Panc1 (cell line): ENCODE measurements at regions not wholly inside any gene's neighbourhood (a gene's known extent, or its start where the extent isn't known, plus 50 kb on each side); places are given as distances from the start of the nearest gene placed in this dataset.

Experiments used
- ATAC-seq: fragments of 200-7000 bp; cut with Tn5 transposase; 2 replicates; pipeline ENCODE4 v1.9.1; 2020; ENCODE audit warnings: mild to moderate bottlenecking, moderate library complexity
- BruUV-seq: library from RNA; stranded (reverse); fragments of 400-500 nt; replicated peaks from 2 replicates; lab custom pipeline; 2021; lab: Mats Ljungman, UMichigan
- CTCF ChIA-PET: fragments of 300-600 bp; sonication (Branson Sonifier 250); formaldehyde crosslinking; loops from one replicate; lab custom pipeline; 2022; ENCODE audit warnings: antibody characterized with exemption; lab: Charles Lee
- POLR2A ChIA-PET: fragments of 300-600 bp; sonication (Branson Sonifier 250); formaldehyde crosslinking; loops from one replicate; lab custom pipeline; 2022; ENCODE audit warnings: antibody characterized with exemption; lab: Charles Lee
- DNase-seq: peaks from one replicate; pipeline ENCODE4 v3.0.0-alpha.2; 2010; ENCODE audit warnings: low read depth, low spot score
- H3K27ac ChIP-seq: 2 replicates; pipeline ENCODE4 v1.5.1; 2011; ENCODE audit warnings: mild to moderate bottlenecking, low read length, inconsistent platforms
- H3K27me3 ChIP-seq: fragments of 200-500 bp; sonication (Bioruptor generic); 2 replicates; pipeline ENCODE4 v1.6.0; 2014; ENCODE audit warnings: low read length, inconsistent platforms; ENCODE audit not compliant: control insufficient read depth, insufficient read depth
- H3K36me3 ChIP-seq: fragments of 200-500 bp; sonication (Bioruptor generic); 2 replicates; pipeline ENCODE4 v1.5.1; 2014; ENCODE audit warnings: inconsistent platforms, mild to moderate bottlenecking, low read length, moderate library complexity; ENCODE audit not compliant: control insufficient read depth, insufficient read depth
- H3K4me1 ChIP-seq: 2 replicates; pipeline ENCODE4 v1.5.1; 2011; ENCODE audit warnings: inconsistent platforms, mild to moderate bottlenecking, low read length, moderate library complexity; ENCODE audit not compliant: control insufficient read depth, insufficient read depth
- H3K4me3 ChIP-seq, 2 experiments: 2 replicates each; pipeline ENCODE4 v1.5.1; 2011 to 2012; ENCODE audit warnings: low read depth in 2 of 2, low read length in 2 of 2, mild to moderate bottlenecking in 2 of 2, inconsistent platforms in 1 of 2, moderate library complexity in 1 of 2
- H3K9me3 ChIP-seq: fragments of 200-500 bp; sonication (Bioruptor generic); 2 replicates; pipeline ENCODE4 v1.5.1; 2014; ENCODE audit warnings: low read depth, mild to moderate bottlenecking, inconsistent platforms, low read length, moderate library complexity; ENCODE audit not compliant: control insufficient read depth, insufficient read depth
- POLR2AphosphoS5 ChIP-seq: IDR thresholded peaks from 2 replicates; pipeline ENCODE4 v1.6.1; 2012; ENCODE audit warnings: mild to moderate bottlenecking, low read depth, low read length, moderate library complexity
- SIN3A ChIP-seq: IDR thresholded peaks from 2 replicates; pipeline ENCODE4 v1.6.1; 2012; ENCODE audit warnings: low read depth, mild to moderate bottlenecking, low read length, moderate library complexity, borderline replicate concordance; ENCODE audit not compliant: insufficient read depth
- TCF7L2 ChIP-seq: IDR thresholded peaks from 2 replicates; pipeline ENCODE4 v1.6.1; 2011; ENCODE audit warnings: mild to moderate bottlenecking, low read depth, low read length, inconsistent platforms
- in situ Hi-C: cut with HindIII; loops from 2 replicates; pipeline ENCODE4 v1.10.0; 2016; ENCODE audit warnings: low sequenced_read_pairs, low pct_unique_long_range_greater_than_20kb
- intact Hi-C: fragments of 100-400 bp; cut with micrococcal nuclease; formaldehyde crosslinking; loops from one replicate; pipeline ENCODE4 v1.10.0; 2022; ENCODE audit not compliant: unreplicated experiment
- TF ChIP-seq, protein P1 (sequence below): fragments of 450-650 bp; IDR thresholded peaks from 2 replicates; pipeline ENCODE4 v1.5.1; 2017; ENCODE audit warnings: mild to moderate bottlenecking
- TF ChIP-seq, protein P2 (sequence below), 2 experiments: IDR thresholded peaks; 2 replicates each; pipeline ENCODE4 v1.6.1; 2011 to 2012; ENCODE audit warnings: low read depth in 2 of 2, control low read depth in 1 of 2, low read length in 1 of 2, mild to moderate bottlenecking in 1 of 2, moderate library complexity in 1 of 2; ENCODE audit not compliant: insufficient read depth in 1 of 2

DNA sequence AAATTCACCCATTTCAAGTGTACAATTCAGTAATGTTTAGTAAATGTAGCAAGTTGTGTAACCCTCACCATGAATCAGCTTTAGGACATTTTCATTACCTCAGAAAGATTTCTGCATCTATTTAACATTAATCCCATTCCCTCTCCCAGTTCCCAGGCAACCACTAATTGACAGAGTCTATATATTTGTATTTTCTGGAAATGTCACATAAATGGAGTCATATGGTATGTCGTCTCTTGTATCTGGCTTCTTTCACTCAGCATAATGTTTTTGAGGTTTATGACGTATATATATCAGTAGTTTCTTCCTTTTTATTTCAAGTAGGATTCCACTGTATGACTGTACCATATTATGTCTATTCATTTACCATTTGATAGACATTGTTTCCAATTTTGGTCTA, 199.8 kb downstream of the CYB561 start:
- Histone ChIP-seq H3K9me3 (no peaks in the 10 kb centered on the region), H3K4me3 (no peak overlapping the region), H3K4me1 (peaks cover 5% of the 10 kb centered on the region), H3K36me3 (no peaks in the 10 kb centered on the region), H3K27me3 (no peaks in the 10 kb centered on the region), H3K27ac (no peak overlapping the region)
- no peak for ATAC-seq
- in situ Hi-C loops, result no loop called here
- no peak for DNase-seq
- no peak for TF ChIP-seq SIN3A
- TF ChIP-seq, protein P1, sequence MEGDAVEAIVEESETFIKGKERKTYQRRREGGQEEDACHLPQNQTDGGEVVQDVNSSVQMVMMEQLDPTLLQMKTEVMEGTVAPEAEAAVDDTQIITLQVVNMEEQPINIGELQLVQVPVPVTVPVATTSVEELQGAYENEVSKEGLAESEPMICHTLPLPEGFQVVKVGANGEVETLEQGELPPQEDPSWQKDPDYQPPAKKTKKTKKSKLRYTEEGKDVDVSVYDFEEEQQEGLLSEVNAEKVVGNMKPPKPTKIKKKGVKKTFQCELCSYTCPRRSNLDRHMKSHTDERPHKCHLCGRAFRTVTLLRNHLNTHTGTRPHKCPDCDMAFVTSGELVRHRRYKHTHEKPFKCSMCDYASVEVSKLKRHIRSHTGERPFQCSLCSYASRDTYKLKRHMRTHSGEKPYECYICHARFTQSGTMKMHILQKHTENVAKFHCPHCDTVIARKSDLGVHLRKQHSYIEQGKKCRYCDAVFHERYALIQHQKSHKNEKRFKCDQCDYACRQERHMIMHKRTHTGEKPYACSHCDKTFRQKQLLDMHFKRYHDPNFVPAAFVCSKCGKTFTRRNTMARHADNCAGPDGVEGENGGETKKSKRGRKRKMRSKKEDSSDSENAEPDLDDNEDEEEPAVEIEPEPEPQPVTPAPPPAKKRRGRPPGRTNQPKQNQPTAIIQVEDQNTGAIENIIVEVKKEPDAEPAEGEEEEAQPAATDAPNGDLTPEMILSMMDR, result no peak
- TF ChIP-seq TCF7L2, result no peak
- TF ChIP-seq, protein P2, sequence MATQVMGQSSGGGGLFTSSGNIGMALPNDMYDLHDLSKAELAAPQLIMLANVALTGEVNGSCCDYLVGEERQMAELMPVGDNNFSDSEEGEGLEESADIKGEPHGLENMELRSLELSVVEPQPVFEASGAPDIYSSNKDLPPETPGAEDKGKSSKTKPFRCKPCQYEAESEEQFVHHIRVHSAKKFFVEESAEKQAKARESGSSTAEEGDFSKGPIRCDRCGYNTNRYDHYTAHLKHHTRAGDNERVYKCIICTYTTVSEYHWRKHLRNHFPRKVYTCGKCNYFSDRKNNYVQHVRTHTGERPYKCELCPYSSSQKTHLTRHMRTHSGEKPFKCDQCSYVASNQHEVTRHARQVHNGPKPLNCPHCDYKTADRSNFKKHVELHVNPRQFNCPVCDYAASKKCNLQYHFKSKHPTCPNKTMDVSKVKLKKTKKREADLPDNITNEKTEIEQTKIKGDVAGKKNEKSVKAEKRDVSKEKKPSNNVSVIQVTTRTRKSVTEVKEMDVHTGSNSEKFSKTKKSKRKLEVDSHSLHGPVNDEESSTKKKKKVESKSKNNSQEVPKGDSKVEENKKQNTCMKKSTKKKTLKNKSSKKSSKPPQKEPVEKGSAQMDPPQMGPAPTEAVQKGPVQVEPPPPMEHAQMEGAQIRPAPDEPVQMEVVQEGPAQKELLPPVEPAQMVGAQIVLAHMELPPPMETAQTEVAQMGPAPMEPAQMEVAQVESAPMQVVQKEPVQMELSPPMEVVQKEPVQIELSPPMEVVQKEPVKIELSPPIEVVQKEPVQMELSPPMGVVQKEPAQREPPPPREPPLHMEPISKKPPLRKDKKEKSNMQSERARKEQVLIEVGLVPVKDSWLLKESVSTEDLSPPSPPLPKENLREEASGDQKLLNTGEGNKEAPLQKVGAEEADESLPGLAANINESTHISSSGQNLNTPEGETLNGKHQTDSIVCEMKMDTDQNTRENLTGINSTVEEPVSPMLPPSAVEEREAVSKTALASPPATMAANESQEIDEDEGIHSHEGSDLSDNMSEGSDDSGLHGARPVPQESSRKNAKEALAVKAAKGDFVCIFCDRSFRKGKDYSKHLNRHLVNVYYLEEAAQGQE (IDR thresholded peaks at IDR 0.05; ENCODE audit: insufficient read depth in 1 of 2, low read depth in 2 of 2, low read length in 1 of 2), result no peak
- no peak for TF ChIP-seq POLR2AphosphoS5
- ChIA-PET POLR2A (no interaction called here), CTCF (interaction anchor here (0.6 kb wide), 1 partner anchor 162 kb away, joined by 3 read pairs; no protein-coding TSS in a partner anchor)
- intact Hi-C loops, result no loop called here
- BruUV-seq, result no TSS peak

DNA sequence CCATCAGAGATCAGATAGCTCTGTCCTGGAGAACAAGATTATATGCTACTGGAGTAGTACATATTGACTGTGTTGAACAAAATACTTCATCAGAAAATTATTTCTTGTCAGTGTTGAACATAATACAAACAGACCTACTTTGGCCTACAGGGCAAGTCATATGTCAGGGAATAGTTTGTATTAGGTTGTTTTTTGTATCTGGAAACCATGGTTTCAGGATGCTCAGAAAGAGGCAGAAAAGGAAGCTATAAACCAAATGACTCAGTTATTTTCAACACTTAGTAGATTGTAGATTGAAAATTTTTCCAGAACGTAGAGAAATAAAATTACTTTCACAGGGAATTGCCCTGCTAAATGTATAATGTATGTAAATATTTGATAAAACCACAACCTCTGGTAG, 198.4 kb downstream of the CYB561 start:
- no peaks in the 10 kb centered on the region for H3K36me3 ChIP-seq
- no peaks in the 10 kb centered on the region for H3K9me3 ChIP-seq
- BruUV-seq, result no TSS peak
- H3K27me3 ChIP-seq, result no peaks in the 10 kb centered on the region
- no peak for TF ChIP-seq SIN3A
- TF ChIP-seq, protein P2 (IDR thresholded peaks at IDR 0.05; ENCODE audit: insufficient read depth in 1 of 2, low read depth in 2 of 2, low read length in 1 of 2), result no peak
- no peak for TF ChIP-seq POLR2AphosphoS5
- TF ChIP-seq TCF7L2, result no peak
- TF ChIP-seq, protein P1, result no peak
- H3K27ac ChIP-seq, result no peak overlapping the region
- ChIA-PET POLR2A (no interaction called here), CTCF (no interaction called here)
- no peak for DNase-seq
- peaks cover 5% of the 10 kb centered on the region for H3K4me1 ChIP-seq
- H3K4me3 ChIP-seq, result no peak overlapping the region
- intact Hi-C loops (no loop called here), in situ Hi-C loops (no loop called here)
- no peak for ATAC-seq
